SK-N-SH treated with all-trans-retinoic acid at 6 μM for 48 hours (cell line): ENCODE measurements at regions not wholly inside any gene's neighbourhood (a gene's known extent, or its start where the extent isn't known, plus 50 kb on each side); places are given as distances from the start of the nearest gene placed in this dataset.

Experiments
- ZC3H10 ChIP-seq: fragments of 250-450 bp; sonication (Bioruptor Pico); IDR thresholded peaks from 2 replicates; pipeline ENCODE4 v1.5.1; 2021; ENCODE audit warnings: mild to moderate bottlenecking, moderate library complexity
- ZFP3 ChIP-seq: fragments of 250-450 bp; sonication (Bioruptor Pico); IDR thresholded peaks from 2 replicates; pipeline ENCODE4 v1.5.0; 2020; ENCODE audit warnings: mild to moderate bottlenecking, moderate library complexity

DNA sequence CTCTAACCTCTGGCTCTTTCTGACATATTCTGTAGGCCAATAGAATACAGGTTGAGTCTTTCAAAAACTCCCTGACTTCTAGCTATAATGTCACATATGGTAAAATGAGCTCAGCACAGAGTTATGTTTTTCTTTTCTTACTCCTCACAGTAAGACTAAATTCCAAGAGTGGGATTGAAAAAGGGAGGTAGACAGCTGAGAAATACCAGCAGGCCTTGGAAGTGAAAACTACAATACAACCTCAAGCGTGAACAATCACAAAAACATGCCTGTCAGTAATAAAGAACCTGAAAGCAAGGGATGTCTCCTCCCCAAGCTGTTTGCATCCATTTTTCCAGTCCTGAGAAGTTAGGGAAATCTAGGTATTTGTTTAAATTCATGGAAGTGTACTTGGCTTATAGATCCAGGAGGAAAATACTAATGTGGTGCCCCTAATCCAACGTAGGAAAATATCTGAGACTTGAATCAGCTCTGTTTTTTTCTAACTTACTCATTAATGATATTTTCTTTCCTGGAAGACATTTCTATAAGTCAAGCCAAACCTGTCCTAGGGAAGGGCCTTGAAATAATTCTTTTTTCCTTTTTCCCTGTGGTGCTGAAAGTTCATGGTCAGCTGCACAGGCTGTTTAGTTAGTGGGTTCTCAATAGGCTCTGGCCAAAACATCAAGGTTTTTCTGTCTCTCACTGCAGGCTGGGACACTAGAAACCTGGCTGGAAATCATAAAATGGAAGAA is 167.9 kb upstream of the SPATS2L start:
- no peak for TF ChIP-seq ZC3H10 (CRISPR knock-in tag)
- TF ChIP-seq ZFP3 (CRISPR knock-in tag) = no peak
